ENCODE measurements at regions not wholly inside any gene's neighbourhood (a gene's known extent, or its start where the extent isn't known, plus 50 kb on each side); places are given as distances from the start of the nearest gene placed in this dataset.

DNA sequence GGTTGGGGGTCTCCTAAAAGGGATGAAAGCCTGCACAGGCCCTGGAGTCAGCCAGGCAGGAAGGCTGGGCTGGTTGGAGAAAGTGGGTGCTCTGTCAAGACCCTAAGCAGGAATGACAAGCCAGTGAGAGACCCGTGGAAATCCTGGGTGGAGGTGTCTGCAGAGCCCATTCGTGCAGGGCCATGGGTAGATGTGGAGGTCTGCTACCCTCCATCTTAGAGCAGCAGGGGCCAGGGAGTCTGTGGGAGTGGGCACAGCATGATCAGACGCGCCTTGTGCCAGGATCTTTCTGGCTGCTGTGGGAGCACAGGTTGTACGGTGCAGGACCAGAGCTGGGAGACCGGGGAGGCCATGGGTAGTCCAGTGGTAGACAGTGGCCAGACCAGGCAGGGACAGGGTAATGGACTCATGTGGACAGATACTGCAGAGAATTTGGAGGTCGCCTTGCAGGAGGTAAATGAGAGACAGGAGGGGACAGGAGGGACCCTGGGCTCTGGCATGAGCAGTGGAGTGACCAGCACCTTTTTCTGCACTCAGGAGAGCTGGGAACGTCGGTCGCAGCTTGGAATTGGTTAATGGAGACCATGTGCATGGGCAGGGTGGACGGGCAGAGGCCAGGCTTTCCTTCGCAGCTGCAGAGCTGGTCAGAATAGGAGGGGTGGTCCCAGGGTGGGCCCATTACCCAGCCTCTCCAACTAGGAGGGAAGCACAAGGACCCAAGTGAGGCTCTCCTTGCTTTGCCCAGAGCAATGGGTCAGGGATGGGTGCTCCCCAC, 203.5 kb upstream of the PMEPA1 start:
- DNase-seq: no peak
- H3K9me3 Mint-ChIP-seq: no peaks in the 10 kb centered on the region
- no peak overlapping the region for H3K4me3 Mint-ChIP-seq
- H3K27me3 Mint-ChIP-seq (ENCODE audit: low read depth): no peaks in the 10 kb centered on the region
- no peaks in the 10 kb centered on the region for H3K36me3 Mint-ChIP-seq (ENCODE audit: low read depth)
- CTCF ChIA-PET: no interaction called here
- H3K4me1 Mint-ChIP-seq (ENCODE audit: low read depth): no peaks in the 10 kb centered on the region
- intact Hi-C loops (cut with micrococcal nuclease): no loop called here
- no peak overlapping the region for H3K27ac Mint-ChIP-seq

DNA sequence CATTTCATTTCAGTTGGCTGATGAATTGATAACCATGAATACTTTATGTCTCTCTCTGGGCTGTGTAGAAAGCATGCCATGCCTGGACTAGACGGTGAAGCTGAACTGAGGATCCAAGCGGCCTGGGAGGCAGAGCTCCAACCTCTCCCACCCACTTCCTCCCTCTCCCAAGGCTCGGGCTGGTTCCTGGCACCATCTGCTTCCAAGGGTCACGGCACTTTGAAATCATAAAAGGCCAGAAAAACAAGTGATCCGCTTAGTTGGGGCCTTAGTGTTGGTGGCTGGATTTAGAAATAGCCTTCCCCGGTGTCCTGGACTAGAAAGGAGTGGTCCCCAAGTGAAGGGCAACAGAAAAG, 202.4 kb upstream of the PMEPA1 start:
- CTCF ChIA-PET: no interaction called here
- no peaks in the 10 kb centered on the region for H3K36me3 Mint-ChIP-seq (ENCODE audit: low read depth)
- intact Hi-C loops (cut with micrococcal nuclease): no loop called here
- H3K4me1 Mint-ChIP-seq (ENCODE audit: low read depth): no peaks in the 10 kb centered on the region
- H3K9me3 Mint-ChIP-seq: no peaks in the 10 kb centered on the region
- no peaks in the 10 kb centered on the region for H3K27me3 Mint-ChIP-seq (ENCODE audit: low read depth)
- H3K4me3 Mint-ChIP-seq: no peak overlapping the region
- no peak overlapping the region for H3K27ac Mint-ChIP-seq
- DNase-seq: no peak

DNA sequence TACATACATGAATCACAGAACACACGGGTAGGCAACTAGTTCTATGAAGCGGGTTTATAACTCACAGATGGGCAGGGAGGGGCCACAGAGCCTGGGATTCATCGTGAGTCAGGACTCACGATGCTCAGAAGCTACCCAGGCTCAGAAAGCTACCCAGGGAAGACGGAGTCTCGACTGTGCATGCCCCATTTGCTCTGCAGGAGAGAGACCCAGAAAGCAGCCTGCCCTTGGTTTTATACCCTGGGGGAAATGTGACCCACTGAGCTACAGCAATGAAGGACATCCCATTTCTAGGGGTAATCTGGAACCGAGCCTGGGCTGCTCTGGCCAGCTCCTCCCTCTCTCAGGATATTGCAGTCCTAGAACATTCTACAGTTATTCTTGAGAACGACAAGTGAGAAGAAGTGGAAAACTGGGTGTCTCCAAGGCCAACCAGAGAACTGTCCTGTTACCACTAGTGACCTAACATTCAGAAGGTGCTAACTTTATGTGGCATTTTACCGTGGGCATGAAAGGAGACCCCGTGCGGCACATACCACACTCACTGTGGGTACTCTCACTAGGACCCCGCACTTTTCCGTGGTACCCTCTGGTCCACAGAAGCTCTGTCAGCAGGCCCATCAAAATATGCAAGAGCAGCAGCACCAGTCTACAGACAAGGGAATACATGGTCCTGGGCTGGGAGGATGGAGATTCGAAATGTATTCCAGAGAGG, 201.9 kb upstream of the PMEPA1 start:
- H3K27ac Mint-ChIP-seq: no peak overlapping the region
- DNase-seq: no peak
- no peak overlapping the region for H3K4me3 Mint-ChIP-seq
- H3K27me3 Mint-ChIP-seq (ENCODE audit: low read depth): no peaks in the 10 kb centered on the region
- CTCF ChIA-PET: no interaction called here
- H3K36me3 Mint-ChIP-seq (ENCODE audit: low read depth): no peaks in the 10 kb centered on the region
- no peaks in the 10 kb centered on the region for H3K9me3 Mint-ChIP-seq
- H3K4me1 Mint-ChIP-seq (ENCODE audit: low read depth): no peaks in the 10 kb centered on the region
- intact Hi-C loops (cut with micrococcal nuclease): no loop called here

DNA sequence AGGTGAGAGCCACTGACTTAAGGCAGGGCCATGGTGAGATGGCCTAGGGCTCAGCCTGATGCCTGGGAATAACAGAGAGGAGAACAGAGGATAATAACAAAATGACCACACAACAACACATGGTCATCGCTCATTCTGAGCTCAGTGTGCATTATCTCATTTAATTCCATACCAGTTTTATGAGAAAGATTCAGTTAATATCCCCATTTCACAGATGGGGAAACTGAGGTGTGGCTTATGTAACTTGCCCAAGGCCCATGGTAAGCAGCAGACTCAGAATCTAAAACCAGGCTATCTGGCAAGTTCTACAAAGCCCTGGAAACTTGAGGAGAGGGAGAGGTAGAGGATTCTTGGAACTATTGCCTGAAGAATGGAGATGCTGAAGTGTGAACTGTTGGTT, 200.9 kb upstream of the PMEPA1 start:
- Mint-ChIP-seq H3K4me3 (no peak overlapping the region), H3K4me1 (ENCODE audit: low read depth) (no peaks in the 10 kb centered on the region), H3K27ac (no peak overlapping the region), H3K9me3 (no peaks in the 10 kb centered on the region), H3K36me3 (ENCODE audit: low read depth) (no peaks in the 10 kb centered on the region), H3K27me3 (ENCODE audit: low read depth) (peaks cover 2% of the 10 kb centered on the region)
- intact Hi-C loops (cut with micrococcal nuclease): no loop called here
- no peak for DNase-seq
- CTCF ChIA-PET: no interaction called here

DNA sequence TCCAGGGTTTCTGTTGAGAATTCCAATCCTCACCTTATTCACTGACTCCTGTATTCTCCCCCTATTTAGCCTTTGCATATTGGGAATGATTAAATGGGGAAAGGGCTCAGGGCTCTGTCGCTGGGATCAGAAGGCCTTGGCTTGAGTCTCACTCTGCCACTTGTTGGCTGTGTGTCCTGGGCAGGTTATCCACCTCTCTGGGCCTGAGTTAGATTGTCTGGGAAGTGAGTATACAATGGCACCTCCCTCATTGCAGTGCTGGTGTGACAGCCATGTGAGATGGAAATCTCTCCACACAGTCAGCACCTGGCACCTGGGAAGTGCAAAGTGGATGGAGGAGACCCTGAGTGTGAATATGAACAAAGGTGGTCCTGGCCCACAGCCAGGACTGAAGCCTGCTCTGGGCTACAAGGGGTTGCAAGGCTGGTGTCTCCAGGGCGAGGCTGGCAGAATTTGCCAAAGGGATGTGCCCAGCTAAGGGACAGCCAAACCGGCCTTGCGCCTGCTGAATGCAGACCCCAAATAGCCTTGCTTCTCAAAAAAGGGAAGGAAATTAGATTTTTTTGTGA, 200.0 kb upstream of the PMEPA1 start:
- H3K27ac Mint-ChIP-seq: no peak overlapping the region
- CTCF ChIA-PET: no interaction called here
- H3K9me3 Mint-ChIP-seq: no peaks in the 10 kb centered on the region
- no peaks in the 10 kb centered on the region for H3K4me1 Mint-ChIP-seq (ENCODE audit: low read depth)
- intact Hi-C loops (cut with micrococcal nuclease): no loop called here
- no peak for DNase-seq
- H3K36me3 Mint-ChIP-seq (ENCODE audit: low read depth): no peaks in the 10 kb centered on the region
- H3K4me3 Mint-ChIP-seq: no peak overlapping the region
- H3K27me3 Mint-ChIP-seq (ENCODE audit: low read depth): peaks cover 2% of the 10 kb centered on the region

DNA sequence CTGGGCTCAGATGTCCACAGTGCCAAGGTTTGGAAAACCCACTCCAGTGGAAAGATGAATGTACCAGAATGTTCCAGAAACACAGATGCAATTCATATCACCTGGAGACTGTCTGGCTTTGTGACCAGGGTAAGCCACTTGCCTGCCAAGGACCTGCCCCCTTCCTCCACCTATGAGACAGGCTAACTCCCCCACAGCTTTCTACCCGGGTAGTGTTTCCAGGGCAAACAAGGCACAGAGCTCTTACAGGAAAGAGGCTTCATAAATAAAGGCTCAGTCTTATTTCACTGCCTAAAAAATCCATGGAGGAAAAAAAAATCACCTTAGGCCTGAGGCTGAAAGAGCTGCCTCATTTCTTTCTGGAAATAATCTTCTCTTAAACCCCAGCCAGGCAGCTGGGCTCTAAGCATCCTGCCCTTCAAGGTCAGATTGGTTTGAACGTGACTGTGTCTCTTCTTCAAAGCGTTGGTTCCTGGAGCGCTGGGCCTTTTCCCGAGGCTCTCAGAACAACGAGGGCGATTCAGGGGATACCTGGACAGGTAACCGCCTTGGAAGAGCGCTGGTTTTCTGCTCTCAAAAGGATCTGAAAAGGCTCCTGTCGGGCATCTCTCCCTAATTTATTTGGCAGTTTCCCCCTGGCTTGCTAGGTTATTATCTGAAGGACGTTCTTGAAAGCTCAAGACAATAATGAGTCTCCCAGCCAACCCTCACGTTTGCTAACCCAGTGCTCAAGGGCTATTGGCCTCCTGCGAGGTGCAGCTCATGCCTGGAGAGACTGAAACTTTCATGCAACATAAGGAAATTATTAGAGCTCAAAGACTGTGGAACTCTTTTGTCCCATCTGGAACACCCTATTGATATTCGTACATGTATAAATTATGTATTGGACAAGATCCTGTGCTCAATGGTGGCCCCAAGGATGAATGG, 199.2 kb upstream of the PMEPA1 start:
- Mint-ChIP-seq H3K4me1 (ENCODE audit: low read depth) (no peaks in the 10 kb centered on the region), H3K36me3 (ENCODE audit: low read depth) (no peaks in the 10 kb centered on the region), H3K27me3 (ENCODE audit: low read depth) (peaks cover 2% of the 10 kb centered on the region), H3K4me3 (no peak overlapping the region), H3K9me3 (no peaks in the 10 kb centered on the region), H3K27ac (no peak overlapping the region)
- DNase-seq: no peak
- CTCF ChIA-PET: no interaction called here
- intact Hi-C loops (cut with micrococcal nuclease): no loop called here

DNA sequence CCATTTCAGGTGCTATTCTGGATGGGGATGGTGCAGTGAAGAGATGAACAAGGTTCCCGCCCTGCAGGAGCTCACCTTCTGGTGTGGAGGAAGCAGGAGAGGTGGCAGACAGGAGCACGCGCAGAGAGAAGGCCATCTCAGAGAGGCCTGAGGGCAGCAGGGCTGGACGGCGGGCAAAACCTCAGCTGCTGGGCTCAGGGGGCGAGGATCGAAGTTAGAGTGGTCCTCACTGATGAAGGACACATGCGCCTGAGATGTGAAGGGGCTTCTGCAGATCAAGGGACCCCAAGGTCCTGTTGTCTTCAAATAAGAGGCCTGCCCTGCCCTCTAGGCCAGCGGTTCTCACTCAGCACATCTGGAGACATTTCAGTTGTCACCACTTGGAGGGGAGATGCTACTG, 198.4 kb upstream of the PMEPA1 start:
- H3K4me1 Mint-ChIP-seq (ENCODE audit: low read depth): no peaks in the 10 kb centered on the region
- CTCF ChIA-PET: no interaction called here
- intact Hi-C loops (cut with micrococcal nuclease): no loop called here
- H3K36me3 Mint-ChIP-seq (ENCODE audit: low read depth): no peaks in the 10 kb centered on the region
- DNase-seq: no peak
- H3K4me3 Mint-ChIP-seq: no peak overlapping the region
- no peaks in the 10 kb centered on the region for H3K9me3 Mint-ChIP-seq
- H3K27ac Mint-ChIP-seq: no peak overlapping the region
- H3K27me3 Mint-ChIP-seq (ENCODE audit: low read depth): peaks cover 2% of the 10 kb centered on the region

DNA sequence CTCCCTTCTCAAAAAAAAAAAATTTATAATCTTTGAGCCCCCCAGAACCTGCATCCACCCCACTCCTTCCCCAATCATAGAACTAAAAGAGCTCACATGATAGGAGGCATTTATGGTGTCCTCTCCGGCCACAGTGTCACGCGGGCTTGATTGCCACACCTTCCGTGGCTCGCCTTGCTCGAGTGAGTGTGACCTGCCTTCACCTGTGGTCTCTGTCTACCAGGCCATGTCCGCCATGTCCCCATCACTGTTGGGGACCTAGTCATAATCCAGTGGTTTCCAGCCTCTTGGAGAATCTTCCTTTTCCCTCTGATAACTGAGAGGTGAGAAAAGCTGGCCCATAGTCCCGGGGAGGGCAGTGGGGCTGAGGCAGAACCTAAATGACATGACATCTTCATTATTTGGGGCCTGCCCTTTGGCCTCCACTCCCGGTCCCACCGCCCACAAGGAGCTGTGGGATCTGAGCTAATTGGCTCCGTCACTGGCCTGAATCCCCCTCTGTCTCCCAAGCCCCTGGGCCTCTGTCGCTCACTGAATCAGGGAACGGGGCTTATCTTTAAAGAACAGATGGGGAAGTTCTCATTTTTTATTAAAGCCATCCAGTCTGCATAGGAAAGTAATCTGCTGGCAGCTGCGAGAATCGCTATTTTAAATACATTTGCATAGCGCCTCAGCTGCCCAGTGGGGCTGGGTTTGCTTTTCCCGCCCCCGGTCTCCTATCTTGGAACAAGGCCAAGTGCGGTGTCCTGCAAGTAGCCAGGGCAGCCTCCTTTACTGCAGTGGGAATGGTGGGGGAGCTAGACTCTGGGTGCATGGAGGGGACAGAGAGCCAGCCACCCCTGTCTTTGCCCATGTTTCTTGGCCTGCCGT, 197.6 kb upstream of the PMEPA1 start:
- CTCF ChIA-PET: no interaction called here
- Mint-ChIP-seq H3K4me1 (ENCODE audit: low read depth) (no peaks in the 10 kb centered on the region), H3K9me3 (no peaks in the 10 kb centered on the region), H3K36me3 (ENCODE audit: low read depth) (no peaks in the 10 kb centered on the region), H3K4me3 (no peak overlapping the region), H3K27ac (no peak overlapping the region), H3K27me3 (ENCODE audit: low read depth) (peaks cover 2% of the 10 kb centered on the region)
- DNase-seq: no peak
- intact Hi-C loops (cut with micrococcal nuclease): no loop called here

DNA sequence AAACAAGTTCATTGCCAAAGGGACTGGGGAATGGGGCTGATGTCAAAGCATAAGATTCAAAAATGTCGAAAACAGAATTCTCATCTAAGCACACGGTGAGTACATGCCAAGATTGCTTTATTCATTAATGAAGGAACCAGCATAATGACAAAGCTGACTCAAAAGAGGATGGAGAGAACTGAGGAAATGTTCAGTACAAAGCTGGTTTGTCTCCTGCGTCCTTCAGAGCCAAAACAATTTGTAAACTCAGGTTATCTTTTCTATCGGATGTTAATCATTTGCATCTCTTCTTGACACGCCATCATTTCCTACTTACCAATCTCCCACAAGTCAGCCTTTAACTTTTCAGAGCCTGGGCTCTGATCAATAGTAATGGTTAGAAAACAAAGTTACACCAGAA, 195.6 kb upstream of the PMEPA1 start:
- Mint-ChIP-seq H3K36me3 (ENCODE audit: low read depth) (no peaks in the 10 kb centered on the region), H3K4me1 (ENCODE audit: low read depth) (no peaks in the 10 kb centered on the region), H3K27ac (no peak overlapping the region), H3K27me3 (ENCODE audit: low read depth) (peaks cover 4% of the 10 kb centered on the region), H3K9me3 (no peaks in the 10 kb centered on the region), H3K4me3 (no peak overlapping the region)
- intact Hi-C loops (cut with micrococcal nuclease): no loop called here
- CTCF ChIA-PET: interaction anchor here (0.5 kb wide), 1 partner anchor 172 kb away, joined by 3 read pairs; no protein-coding TSS in a partner anchor
- DNase-seq: no peak

DNA sequence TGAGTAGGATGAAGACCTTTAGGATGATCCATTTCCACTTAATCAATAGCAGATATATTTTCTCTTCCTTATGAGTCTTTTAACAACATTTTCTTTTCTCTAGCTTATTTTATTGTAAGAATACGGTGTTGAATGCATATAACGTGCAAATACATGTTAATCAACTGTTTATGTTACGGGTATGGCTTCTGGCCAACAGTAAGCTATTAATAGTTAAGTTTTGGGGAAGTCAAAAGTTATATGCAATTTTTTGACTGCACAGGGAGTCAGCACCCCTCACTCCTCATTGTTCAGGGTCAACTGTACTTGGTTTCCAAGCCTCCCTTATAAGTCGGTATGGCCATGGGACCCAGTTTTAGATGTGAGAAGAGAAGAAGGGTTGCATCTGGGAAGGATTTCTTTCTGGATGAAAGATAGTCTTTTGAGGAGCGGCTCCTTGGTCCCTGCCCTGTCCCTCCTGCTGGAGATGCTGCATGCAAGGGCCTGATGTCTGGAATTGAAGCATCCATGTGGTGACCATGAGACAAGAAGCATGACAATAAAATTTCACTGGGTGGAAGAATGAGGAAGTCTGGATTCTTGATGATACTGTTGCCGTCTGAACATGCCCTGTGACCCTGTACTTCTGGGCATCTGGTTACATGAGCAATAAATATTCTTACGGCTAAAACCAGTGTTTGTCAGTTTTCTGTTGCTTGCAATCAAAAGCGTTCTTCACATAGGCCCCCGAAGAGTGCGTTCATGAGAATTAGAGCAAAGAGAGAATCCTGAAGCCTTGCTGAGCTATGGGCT, 194.7 kb upstream of the PMEPA1 start:
- CTCF ChIA-PET: interaction anchor here (1.0 kb wide), 1 partner anchor 11 kb away, joined by 3 read pairs; no protein-coding TSS in a partner anchor
- H3K4me1 Mint-ChIP-seq (ENCODE audit: low read depth): no peaks in the 10 kb centered on the region
- no peaks in the 10 kb centered on the region for H3K36me3 Mint-ChIP-seq (ENCODE audit: low read depth)
- no peak for DNase-seq
- H3K9me3 Mint-ChIP-seq: no peaks in the 10 kb centered on the region
- H3K27me3 Mint-ChIP-seq (ENCODE audit: low read depth): peaks cover 6% of the 10 kb centered on the region
- H3K27ac Mint-ChIP-seq: no peak overlapping the region
- no peak overlapping the region for H3K4me3 Mint-ChIP-seq
- intact Hi-C loops (cut with micrococcal nuclease): no loop called here

DNA sequence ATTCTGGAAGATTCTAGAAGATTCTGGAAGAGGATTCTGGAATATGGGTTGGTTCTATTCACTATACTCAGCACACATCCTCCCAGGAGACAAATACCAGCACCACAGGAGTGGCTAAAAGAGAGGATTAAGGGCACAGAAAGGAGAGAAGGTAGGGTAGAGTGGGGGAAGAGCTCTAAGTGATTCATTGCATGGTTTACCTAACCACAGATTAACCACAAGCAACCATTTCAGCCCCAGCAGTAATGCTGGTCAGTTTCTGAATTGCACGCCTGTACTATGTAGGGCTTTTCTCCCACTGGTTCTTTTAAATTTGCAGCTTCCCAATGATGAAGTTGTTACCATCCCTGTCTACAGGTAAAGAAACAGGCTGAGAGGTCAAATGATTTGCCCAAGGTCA, 192.7 kb upstream of the PMEPA1 start:
- DNase-seq: no peak
- H3K27me3 Mint-ChIP-seq (ENCODE audit: low read depth): peaks cover 6% of the 10 kb centered on the region
- no peak overlapping the region for H3K4me3 Mint-ChIP-seq
- H3K4me1 Mint-ChIP-seq (ENCODE audit: low read depth): no peaks in the 10 kb centered on the region
- no peak overlapping the region for H3K27ac Mint-ChIP-seq
- CTCF ChIA-PET: no interaction called here
- H3K9me3 Mint-ChIP-seq: no peaks in the 10 kb centered on the region
- intact Hi-C loops (cut with micrococcal nuclease): no loop called here
- no peaks in the 10 kb centered on the region for H3K36me3 Mint-ChIP-seq (ENCODE audit: low read depth)
